Gastroesophageal sphincter (tissue), 4 donors: ENCODE measurements at regions not wholly inside any gene's neighbourhood (a gene's known extent, or its start where the extent isn't known, plus 50 kb on each side); places are given as distances from the start of the nearest gene placed in this dataset.

ENCODE experiments used
- ATAC-seq: fragments of 150-250 bp; one replicate; pipeline ENCODE4 v1.9.1; 2016; ENCODE audit warnings: mild to moderate bottlenecking, moderate library complexity
- H3K27ac ChIP-seq, 4 donors: fragments of 200-600 bp; sonication (generic) in 3 of 4; 1 replicate in 3 of 4; 2 replicates in 1 of 4; pipeline ENCODE4 v1.5.1; 2016 to 2019
- H3K27me3 ChIP-seq: fragments of 200-600 bp; sonication (generic); one replicate; pipeline ENCODE4 v1.5.1; 2019
- H3K36me3 ChIP-seq, 2 donors: fragments of 200-600 bp; sonication (generic); one replicate each; pipeline ENCODE4 v1.5.1; 2019; ENCODE audit warnings: control low read depth in 1 of 2
- H3K4me1 ChIP-seq, 3 donors: fragments of 200-600 bp; sonication (generic); 1 replicate in 2 of 3; 2 replicates in 1 of 3; pipeline ENCODE4 v1.5.1; 2016 to 2019; ENCODE audit warnings: control low read depth in 2 of 3
- H3K4me3 ChIP-seq, 2 donors: fragments of 200-600 bp; sonication (generic); one replicate each; pipeline ENCODE4 v1.5.1; 2019; ENCODE audit warnings: mild to moderate bottlenecking in 1 of 2, moderate library complexity in 1 of 2
- H3K9me3 ChIP-seq, 3 donors: fragments of 200-600 bp; sonication (generic); one replicate each; pipeline ENCODE4 v1.5.1; 2017 to 2019; ENCODE audit warnings: control low read depth in 2 of 3
- CTCF ChIP-seq, 4 experiments: fragments of 200-600 bp in 2 of 4; fragments of 450-650 bp in 2 of 4; sonication (generic) in 1 of 4; IDR thresholded peaks; one replicate each; pipeline ENCODE4 v1.5.1; 2017 to 2019; ENCODE audit warnings: antibody characterized with exemption in 4 of 4, mild to moderate bottlenecking in 2 of 4, moderate library complexity in 2 of 4
- EP300 ChIP-seq: sonication (generic); formaldehyde crosslinking; IDR thresholded peaks from one replicate; pipeline ENCODE4 v1.6.1; 2017; ENCODE audit warnings: antibody characterized with exemption, mild to moderate bottlenecking
- POLR2A ChIP-seq, 2 donors: fragments of 450-650 bp; IDR thresholded peaks; one replicate each; pipeline ENCODE4 v1.6.1; 2017; ENCODE audit warnings: antibody characterized with exemption in 2 of 2, mild to moderate bottlenecking in 2 of 2, moderate library complexity in 1 of 2
- POLR2AphosphoS5 ChIP-seq: sonication (generic); formaldehyde crosslinking; IDR thresholded peaks from one replicate; pipeline ENCODE4 v1.6.1; 2017; ENCODE audit warnings: antibody characterized with exemption
- WGBS, 2 donors: methylation state at CpG; one replicate each; pipeline ENCODE4 v1.1.5; 2018; ENCODE audit warnings: low coverage in 1 of 2; 5-methylcytosine and 5-hydroxymethylcytosine counted together

GRCh38 chrX:126339928-126340327 is 173.8 kb upstream of the DCAF12L2 start:
- H3K9me3 ChIP-seq: no peaks in the 10 kb centered on the region
- H3K4me1 ChIP-seq: no peaks in the 10 kb centered on the region
- no peak overlapping the region for H3K4me3 ChIP-seq
- H3K36me3 ChIP-seq: no peaks in the 10 kb centered on the region
- no peak for TF ChIP-seq POLR2A (IDR thresholded peaks at IDR 0.05)
- TF ChIP-seq CTCF (IDR thresholded peaks at IDR 0.05): no peak
- TF ChIP-seq POLR2AphosphoS5: no peak
- TF ChIP-seq EP300: no peak
- ATAC-seq: no peak
- no peaks in the 10 kb centered on the region for H3K27me3 ChIP-seq
- 23 to 64% methylated on average over 1 to 2 of the region's 3 CpGs for WGBS, 2 donors
- H3K27ac ChIP-seq: no peak overlapping the region

DNA sequence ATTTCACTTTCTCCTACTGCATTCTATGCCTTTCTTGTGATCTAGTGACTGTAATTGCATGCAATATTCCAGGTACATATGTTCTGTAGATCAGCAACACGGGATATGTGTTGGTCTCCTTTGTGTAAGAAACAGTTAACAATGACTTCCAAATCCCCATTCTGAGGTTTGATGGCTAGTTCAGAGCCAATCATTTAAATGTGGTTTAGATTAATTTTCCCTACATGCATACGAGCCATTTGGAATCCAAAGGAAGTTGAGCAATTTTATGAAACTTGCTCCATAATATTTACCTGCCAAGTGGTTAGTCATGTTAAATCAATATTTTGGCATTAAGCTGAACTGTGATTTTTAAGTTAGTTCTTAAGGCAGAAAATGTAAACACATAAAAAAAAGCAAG is 172.8 kb upstream of the DCAF12L2 start:
- Histone ChIP-seq H3K4me1 (no peaks in the 10 kb centered on the region), H3K27me3 (no peaks in the 10 kb centered on the region), H3K4me3 (no peak overlapping the region), H3K9me3 (no peaks in the 10 kb centered on the region), H3K36me3 (no peaks in the 10 kb centered on the region), H3K27ac (no peak overlapping the region)
- ATAC-seq: no peak
- 45 to 76% methylated on average over 2 of the region's 2 CpGs for WGBS, 2 donors
- TF ChIP-seq POLR2A (IDR thresholded peaks at IDR 0.05) (no peak), EP300 (no peak), CTCF (IDR thresholded peaks at IDR 0.05) (no peak), POLR2AphosphoS5 (no peak)

DNA sequence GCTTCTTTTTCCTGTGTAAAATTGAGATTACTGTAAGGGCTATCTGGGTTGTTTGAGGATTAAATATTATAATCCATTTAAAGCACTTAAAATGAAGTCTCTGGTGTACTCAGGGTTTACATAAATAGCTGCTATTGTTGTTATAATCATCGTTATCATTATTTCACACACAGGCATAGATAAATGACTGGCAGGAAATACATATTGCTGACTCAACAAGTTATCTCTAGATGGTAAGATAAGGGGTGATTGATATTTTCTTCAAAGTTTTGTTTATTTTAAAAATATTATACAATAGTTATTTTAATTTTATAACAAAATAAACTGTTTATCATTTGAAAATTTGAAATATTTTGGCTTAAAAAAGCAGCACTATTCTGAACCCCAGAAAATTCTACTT is 134.3 kb upstream of the DCAF12L2 start:
- H3K36me3 ChIP-seq: no peaks in the 10 kb centered on the region
- H3K9me3 ChIP-seq: no peaks in the 10 kb centered on the region
- H3K4me1 ChIP-seq: no peaks in the 10 kb centered on the region
- WGBS, 2 donors: 70 to 71% methylated on average over 1 of the region's 1 CpG
- H3K4me3 ChIP-seq: no peak overlapping the region
- no peak for ATAC-seq
- no peak for TF ChIP-seq POLR2AphosphoS5
- no peak for TF ChIP-seq CTCF (IDR thresholded peaks at IDR 0.05)
- no peak for TF ChIP-seq POLR2A (IDR thresholded peaks at IDR 0.05)
- no peak for TF ChIP-seq EP300
- H3K27ac ChIP-seq: no peak overlapping the region
- H3K27me3 ChIP-seq: no peaks in the 10 kb centered on the region

DNA sequence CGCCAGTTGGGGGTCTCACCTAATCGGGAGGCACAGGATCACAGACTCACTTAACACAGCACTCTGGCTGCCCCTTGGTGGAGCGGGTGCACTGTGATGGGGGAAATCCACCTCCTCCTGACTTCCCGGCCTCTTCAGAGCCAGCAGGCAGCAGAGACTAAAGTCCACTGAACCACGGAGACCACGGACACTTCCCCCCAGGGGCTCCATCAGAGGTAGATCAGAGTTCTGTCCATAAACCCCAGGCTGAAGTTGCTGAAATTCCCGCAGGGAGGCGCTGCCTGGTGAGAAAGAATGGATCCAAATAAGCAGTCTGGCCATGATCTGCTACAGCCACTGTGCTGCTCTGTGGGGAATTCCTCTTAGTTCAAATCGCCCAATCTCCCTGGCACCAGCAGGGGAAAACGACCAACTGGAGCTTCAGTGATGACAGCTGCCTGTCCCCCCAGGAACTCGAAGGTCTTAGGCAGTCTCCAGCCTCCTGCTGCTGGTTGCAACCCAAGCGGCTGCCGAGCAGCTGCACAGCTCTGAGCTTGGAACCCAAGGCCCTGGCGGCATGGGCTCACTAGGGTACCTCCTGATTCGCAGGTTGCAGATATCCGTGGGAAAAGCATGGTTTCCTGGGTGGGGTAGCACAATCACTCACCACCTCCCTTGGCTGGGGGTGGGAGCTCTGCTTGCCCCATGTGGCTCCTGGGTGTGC is 106.9 kb upstream of the DCAF12L2 start:
- no peak overlapping the region for H3K4me3 ChIP-seq
- H3K9me3 ChIP-seq: no peaks in the 10 kb centered on the region
- H3K4me1 ChIP-seq: no peaks in the 10 kb centered on the region
- TF ChIP-seq POLR2AphosphoS5: no peak
- no peak for TF ChIP-seq CTCF (IDR thresholded peaks at IDR 0.05)
- TF ChIP-seq EP300: no peak
- TF ChIP-seq POLR2A (IDR thresholded peaks at IDR 0.05): no peak
- no peaks in the 10 kb centered on the region for H3K27me3 ChIP-seq
- 88% methylated on average over 3 of the region's 16 CpGs; no CpG with 5 or more reads in 1 of the 2 donors for WGBS, 2 donors
- H3K27ac ChIP-seq: no peak overlapping the region
- no peaks in the 10 kb centered on the region for H3K36me3 ChIP-seq
- no peak for ATAC-seq

DNA sequence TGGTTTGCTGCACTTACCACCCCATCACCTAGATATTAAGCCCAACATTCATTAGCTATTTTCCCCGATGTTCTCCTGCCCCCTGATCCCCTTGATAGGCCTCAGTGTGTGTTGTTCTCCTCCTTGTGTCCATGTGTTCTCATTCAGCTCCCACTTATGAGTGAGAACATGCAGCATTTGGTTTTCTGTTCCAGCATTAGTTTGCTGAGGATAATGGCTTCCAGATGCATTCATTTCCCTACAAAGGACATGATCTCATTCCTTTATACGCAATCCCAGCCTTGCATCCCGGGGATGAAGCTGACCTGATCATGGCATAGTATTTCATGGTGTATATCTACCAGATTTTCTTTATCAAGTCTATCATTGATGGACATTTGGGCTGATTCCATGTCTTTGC is 99.0 kb upstream of the DCAF12L2 start:
- Histone ChIP-seq H3K27ac (no peak overlapping the region), H3K36me3 (no peaks in the 10 kb centered on the region), H3K27me3 (no peaks in the 10 kb centered on the region), H3K9me3 (no peaks in the 10 kb centered on the region), H3K4me3 (no peak overlapping the region), H3K4me1 (no peaks in the 10 kb centered on the region)
- TF ChIP-seq CTCF (IDR thresholded peaks at IDR 0.05) (no peak), POLR2A (IDR thresholded peaks at IDR 0.05) (no peak), POLR2AphosphoS5 (no peak), EP300 (no peak)
- no peak for ATAC-seq
- 33 to 48% methylated on average over 1 to 3 of the region's 3 CpGs for WGBS, 2 donors
